GM19452 (cell line): ENCODE measurements at regions not wholly inside any gene's neighbourhood (a gene's known extent, or its start where the extent isn't known, plus 50 kb on each side); places are given as distances from the start of the nearest gene placed in this dataset.

Source experiments
- ATAC-seq: cut with Tn5 transposase; IDR thresholded peaks from one replicate; pipeline ENCODE4 v1.9.1; 2021; ENCODE audit not compliant: unreplicated experiment

GRCh38 chr5:2139478-2139877 lies 256.8 kb upstream of the IRX4 start:
- no peak for ATAC-seq

- no peak for ATAC-seq
These were observed 256.2 kb upstream of the IRX4 start for GRCh38 chr5:2138896-2139295.

- ATAC-seq, result no peak
These were observed 254.8 kb upstream of the IRX4 start for GRCh38 chr5:2137444-2138050.

- no peak for ATAC-seq
These were observed 254.1 kb upstream of the IRX4 start for GRCh38 chr5:2136728-2137333.

- ATAC-seq, result no peak
These were observed 253.1 kb upstream of the IRX4 start for GRCh38 chr5:2135833-2136232.

- ATAC-seq, result no peak
These were observed 252.6 kb upstream of the IRX4 start for GRCh38 chr5:2135354-2135753.

GRCh38 chr5:2134543-2135292 lies 252.0 kb upstream of the IRX4 start:
- no peak for ATAC-seq

GRCh38 chr5:2133936-2134335 lies 251.2 kb upstream of the IRX4 start:
- ATAC-seq, result no peak

- ATAC-seq, result no peak
These were observed 250.4 kb upstream of the IRX4 start for GRCh38 chr5:2133080-2133479.

GRCh38 chr5:2132497-2132847 lies 249.7 kb upstream of the IRX4 start:
- ATAC-seq, result no peak

GRCh38 chr5:2131826-2132496 lies 249.2 kb upstream of the IRX4 start:
- ATAC-seq, result no peak

GRCh38 chr5:2131196-2131595 lies 248.5 kb upstream of the IRX4 start:
- no peak for ATAC-seq

- no peak for ATAC-seq
These were observed 247.6 kb upstream of the IRX4 start for GRCh38 chr5:2130361-2130760.

GRCh38 chr5:2129568-2130272 lies 247.0 kb upstream of the IRX4 start:
- no peak for ATAC-seq

- ATAC-seq, result no peak
These were observed 246.1 kb upstream of the IRX4 start for GRCh38 chr5:2128686-2129355.

GRCh38 chr5:2126512-2126911 lies 243.8 kb upstream of the IRX4 start:
- no peak for ATAC-seq

- no peak for ATAC-seq
These were observed 243.2 kb upstream of the IRX4 start for GRCh38 chr5:2125901-2126265.

- ATAC-seq, result no peak
These were observed 242.6 kb upstream of the IRX4 start for GRCh38 chr5:2125171-2125900.

- no peak for ATAC-seq
These were observed 241.9 kb upstream of the IRX4 start for GRCh38 chr5:2124434-2125170.

GRCh38 chr5:2123874-2124273 lies 241.1 kb upstream of the IRX4 start:
- ATAC-seq, result no peak
